ENCODE measurements at regions not wholly inside any gene's neighbourhood (a gene's known extent, or its start where the extent isn't known, plus 50 kb on each side); places are given as distances from the start of the nearest gene placed in this dataset.

- DNase-seq (ENCODE audit: low spot score in 2 of 2) = no peak
- no peak overlapping the region for H3K4me3 Mint-ChIP-seq
- peaks cover 7% of the 10 kb centered on the region for H3K9me3 Mint-ChIP-seq
- H3K27ac Mint-ChIP-seq = no peak overlapping the region
- no peak for ATAC-seq
- H3K4me1 Mint-ChIP-seq = no peaks in the 10 kb centered on the region
- H3K36me3 Mint-ChIP-seq = no peaks in the 10 kb centered on the region
Measured at GRCh38 chr4:114184901-114185300, 205.5 kb upstream of the ARSJ start.

GRCh38 chr4:114187592-114187991 lies 208.1 kb upstream of the ARSJ start:
- DNase-seq (ENCODE audit: low spot score in 2 of 2) = no peak
- Mint-ChIP-seq H3K27ac (no peak overlapping the region), H3K4me3 (no peak overlapping the region), H3K9me3 (peaks cover 2% of the 10 kb centered on the region), H3K4me1 (no peaks in the 10 kb centered on the region), H3K36me3 (no peaks in the 10 kb centered on the region)
- no peak for ATAC-seq

- ATAC-seq = no peak
- Mint-ChIP-seq H3K9me3 (no peaks in the 10 kb centered on the region), H3K4me1 (no peaks in the 10 kb centered on the region), H3K36me3 (no peaks in the 10 kb centered on the region), H3K4me3 (no peak overlapping the region), H3K27ac (no peak overlapping the region)
- DNase-seq (ENCODE audit: low spot score in 2 of 2) = no peak
Measured at GRCh38 chr4:114191496-114191895, 212.0 kb upstream of the ARSJ start.

GRCh38 chr4:114192854-114193253 lies 213.4 kb upstream of the ARSJ start:
- H3K4me3 Mint-ChIP-seq = no peak overlapping the region
- no peaks in the 10 kb centered on the region for H3K36me3 Mint-ChIP-seq
- no peaks in the 10 kb centered on the region for H3K9me3 Mint-ChIP-seq
- ATAC-seq = no peak
- DNase-seq (ENCODE audit: low spot score in 2 of 2) = no peak
- no peak overlapping the region for H3K27ac Mint-ChIP-seq
- no peaks in the 10 kb centered on the region for H3K4me1 Mint-ChIP-seq

- Mint-ChIP-seq H3K4me3 (no peak overlapping the region), H3K27ac (no peak overlapping the region), H3K9me3 (no peaks in the 10 kb centered on the region), H3K4me1 (no peaks in the 10 kb centered on the region), H3K36me3 (no peaks in the 10 kb centered on the region)
- ATAC-seq = no peak
- DNase-seq (ENCODE audit: low spot score in 2 of 2) = no peak
Measured at GRCh38 chr4:114193624-114194399, 214.4 kb upstream of the ARSJ start.

GRCh38 chr4:114196606-114197005 lies 217.2 kb upstream of the ARSJ start:
- ATAC-seq = no peak
- no peaks in the 10 kb centered on the region for H3K4me1 Mint-ChIP-seq
- H3K4me3 Mint-ChIP-seq = no peak overlapping the region

GRCh38 chr4:114200026-114200425 lies 220.6 kb upstream of the ARSJ start:
- H3K36me3 Mint-ChIP-seq = no peaks in the 10 kb centered on the region
- no peak overlapping the region for H3K27ac Mint-ChIP-seq
- ATAC-seq (no peak), DNase-seq (ENCODE audit: low spot score in 2 of 2) (no peak)
- H3K4me3 Mint-ChIP-seq = no peak overlapping the region
- H3K4me1 Mint-ChIP-seq = no peaks in the 10 kb centered on the region
- no peaks in the 10 kb centered on the region for H3K9me3 Mint-ChIP-seq

More at GRCh38 chr4:114196606-114197005, 217.2 kb upstream of the ARSJ start:
- Mint-ChIP-seq H3K27ac (no peak overlapping the region), H3K9me3 (no peaks in the 10 kb centered on the region), H3K36me3 (no peaks in the 10 kb centered on the region)
- no peak for DNase-seq (ENCODE audit: low spot score in 2 of 2)

GRCh38 chr4:114205261-114205660 lies 225.8 kb upstream of the ARSJ start:
- DNase-seq (ENCODE audit: low spot score in 2 of 2) (no peak), ATAC-seq (no peak)
- Mint-ChIP-seq H3K4me3 (no peak overlapping the region), H3K9me3 (no peaks in the 10 kb centered on the region), H3K36me3 (no peaks in the 10 kb centered on the region), H3K4me1 (no peaks in the 10 kb centered on the region), H3K27ac (no peak overlapping the region)

GRCh38 chr4:114208574-114209151 lies 229.2 kb upstream of the ARSJ start:
- DNase-seq (ENCODE audit: low spot score in 2 of 2) (no peak), ATAC-seq (no peak)
- no peak overlapping the region for H3K4me3 Mint-ChIP-seq
- no peak overlapping the region for H3K27ac Mint-ChIP-seq
- H3K36me3 Mint-ChIP-seq = no peaks in the 10 kb centered on the region
- H3K9me3 Mint-ChIP-seq = no peaks in the 10 kb centered on the region
- no peaks in the 10 kb centered on the region for H3K4me1 Mint-ChIP-seq

- no peak overlapping the region for H3K4me3 Mint-ChIP-seq
- no peaks in the 10 kb centered on the region for H3K4me1 Mint-ChIP-seq
- DNase-seq (ENCODE audit: low spot score in 2 of 2) (no peak), ATAC-seq (no peak)
- H3K36me3 Mint-ChIP-seq = no peaks in the 10 kb centered on the region
- H3K27ac Mint-ChIP-seq = no peak overlapping the region
- H3K9me3 Mint-ChIP-seq = peaks cover 2% of the 10 kb centered on the region
Measured at GRCh38 chr4:114209584-114209983, 230.1 kb upstream of the ARSJ start.

GRCh38 chr4:114211556-114211955 lies 232.1 kb upstream of the ARSJ start:
- H3K27ac Mint-ChIP-seq = no peak overlapping the region
- peaks cover 5% of the 10 kb centered on the region for H3K9me3 Mint-ChIP-seq
- ATAC-seq = no peak
- no peak overlapping the region for H3K4me3 Mint-ChIP-seq
- no peaks in the 10 kb centered on the region for H3K4me1 Mint-ChIP-seq
- DNase-seq (ENCODE audit: low spot score in 2 of 2) = no peak
- no peaks in the 10 kb centered on the region for H3K36me3 Mint-ChIP-seq

GRCh38 chr4:114217150-114217817 lies 237.8 kb upstream of the ARSJ start:
- H3K9me3 Mint-ChIP-seq = peaks cover 5% of the 10 kb centered on the region
- no peaks in the 10 kb centered on the region for H3K36me3 Mint-ChIP-seq
- peak; percentile 34 for ATAC-seq
- H3K4me3 Mint-ChIP-seq = no peak overlapping the region
- no peak for DNase-seq (ENCODE audit: low spot score in 2 of 2)
- H3K27ac Mint-ChIP-seq = no peak overlapping the region
- H3K4me1 Mint-ChIP-seq = no peaks in the 10 kb centered on the region

- H3K27ac Mint-ChIP-seq = no peak overlapping the region
- no peak overlapping the region for H3K4me3 Mint-ChIP-seq
- ATAC-seq (no peak), DNase-seq (ENCODE audit: low spot score in 2 of 2) (no peak)
- no peaks in the 10 kb centered on the region for H3K4me1 Mint-ChIP-seq
- H3K36me3 Mint-ChIP-seq = no peaks in the 10 kb centered on the region
- no peaks in the 10 kb centered on the region for H3K9me3 Mint-ChIP-seq
Measured at GRCh38 chr4:114223580-114223979, 244.1 kb upstream of the ARSJ start.

- no peak overlapping the region for H3K4me3 Mint-ChIP-seq
- DNase-seq (ENCODE audit: low spot score in 2 of 2) (no peak), ATAC-seq (no peak)
- H3K36me3 Mint-ChIP-seq = no peaks in the 10 kb centered on the region
- no peaks in the 10 kb centered on the region for H3K4me1 Mint-ChIP-seq
- no peak overlapping the region for H3K27ac Mint-ChIP-seq
- H3K9me3 Mint-ChIP-seq = no peaks in the 10 kb centered on the region
Measured at GRCh38 chr4:114225436-114225835, 246.0 kb upstream of the ARSJ start.

GRCh38 chr4:114226179-114226578 lies 246.7 kb upstream of the ARSJ start:
- DNase-seq (ENCODE audit: low spot score in 2 of 2) (no peak), ATAC-seq (peak; percentile 47)
- H3K4me3 Mint-ChIP-seq = no peak overlapping the region
- no peak overlapping the region for H3K27ac Mint-ChIP-seq
- no peaks in the 10 kb centered on the region for H3K9me3 Mint-ChIP-seq
- no peaks in the 10 kb centered on the region for H3K36me3 Mint-ChIP-seq
- no peaks in the 10 kb centered on the region for H3K4me1 Mint-ChIP-seq
